PC-9 (cell line): ENCODE measurements at regions not wholly inside any gene's neighbourhood (a gene's known extent, or its start where the extent isn't known, plus 50 kb on each side); places are given as distances from the start of the nearest gene placed in this dataset.

Source experiments
- BruUV-seq: library from RNA; stranded (reverse); fragments of 400-500 nt; replicated peaks from 2 replicates; lab custom pipeline; 2021; lab: Mats Ljungman, UMichigan
- CTCF ChIA-PET: fragments of 300-600 bp; sonication (Branson Sonifier 250); formaldehyde crosslinking; loops from one replicate; lab custom pipeline; 2022; ENCODE audit warnings: antibody characterized with exemption; lab: Charles Lee
- POLR2A ChIA-PET: fragments of 300-600 bp; sonication (Branson Sonifier 250); formaldehyde crosslinking; loops from one replicate; lab custom pipeline; 2022; ENCODE audit warnings: antibody characterized with exemption; ENCODE audit not compliant: unreplicated experiment; lab: Charles Lee
- DNase-seq, 2 experiments: peaks; one replicate each; pipeline versions ENCODE4 v3.0.0 to v3.0.0-alpha.2; 2015 to 2022; ENCODE audit warnings: mixed read lengths in 1 of 2
- H2AFZ ChIP-seq: fragments of 200-600 bp; sonication (generic); 2 replicates; pipeline ENCODE4 v1.8.1; 2017; ENCODE audit warnings: antibody characterized with exemption
- H3F3A ChIP-seq: fragments of 200-600 bp; sonication (generic); 2 replicates; pipeline ENCODE4 v1.8.1; 2017; ENCODE audit warnings: antibody characterized with exemption, mild to moderate bottlenecking, low read depth; ENCODE audit not compliant: insufficient read depth
- H3K27ac ChIP-seq: fragments of 200-600 bp; sonication (generic); 2 replicates; pipeline ENCODE4 v1.6.1; 2016; ENCODE audit warnings: mixed run types
- H3K27me3 ChIP-seq: fragments of 200-600 bp; sonication (generic); 2 replicates; pipeline ENCODE4 v1.6.1; 2016; ENCODE audit warnings: low read depth, mixed run types; ENCODE audit not compliant: insufficient read depth
- H3K36me3 ChIP-seq: fragments of 200-600 bp; sonication (generic); 2 replicates; pipeline ENCODE4 v1.6.1; 2016; ENCODE audit warnings: low read depth, mixed run types
- H3K4me1 ChIP-seq: fragments of 200-600 bp; sonication (generic); replicated peaks from 2 replicates; pipeline ENCODE4 v1.6.1; 2016; ENCODE audit warnings: mixed run types; ENCODE audit not compliant: insufficient read depth
- H3K4me2 ChIP-seq: fragments of 200-600 bp; sonication (generic); 2 replicates; pipeline ENCODE4 v1.6.1; 2017; ENCODE audit warnings: mixed run types
- H3K4me3 ChIP-seq: fragments of 200-600 bp; sonication (generic); 2 replicates; pipeline ENCODE4 v1.6.1; 2016; ENCODE audit warnings: mixed run types
- H3K79me2 ChIP-seq: fragments of 200-600 bp; sonication (generic); 2 replicates; pipeline ENCODE4 v1.6.1; 2017; ENCODE audit warnings: low read depth, mixed run types
- H3K9me2 ChIP-seq: fragments of 200-600 bp; sonication (generic); 2 replicates; pipeline ENCODE4 v1.8.1; 2017; ENCODE audit warnings: mild to moderate bottlenecking; ENCODE audit not compliant: insufficient read depth
- H3K9me3 ChIP-seq: fragments of 200-600 bp; sonication (generic); 2 replicates; pipeline ENCODE4 v1.8.1; 2016; ENCODE audit warnings: low read depth; ENCODE audit not compliant: insufficient read depth
- H4K20me1 ChIP-seq: fragments of 200-600 bp; sonication (generic); 2 replicates; pipeline ENCODE4 v1.8.1; 2017; ENCODE audit not compliant: insufficient read depth
- CTCF ChIP-seq: fragments of 200-600 bp; sonication (generic); conservative IDR thresholded peaks from 2 replicates; pipeline ENCODE4 v1.6.1; 2017; ENCODE audit warnings: mixed run types, antibody characterized with exemption, mild to moderate bottlenecking, moderate library complexity
- EZH2 ChIP-seq: fragments of 200-600 bp; sonication (generic); IDR thresholded peaks from 2 replicates; pipeline ENCODE4 v1.8.0; 2017; ENCODE audit warnings: antibody characterized with exemption, low read depth
- intact Hi-C: fragments of 100-400 bp; cut with micrococcal nuclease; formaldehyde crosslinking; loops from one replicate; pipeline ENCODE4 v1.10.0; 2022; ENCODE audit not compliant: unreplicated experiment

- CTCF ChIA-PET = no interaction called here
- Histone ChIP-seq H3K36me3 (no peaks in the 10 kb centered on the region), H3K4me2 (no peak overlapping the region), H3K27ac (no peak overlapping the region), H2AFZ (no peak overlapping the region), H3K27me3 (0 out of 2 replicates have a peak, but pooled peaks cover 6% of the 10 kb centered on the region), H3F3A (no peaks in the 10 kb centered on the region), H3K9me2 (no peaks in the 10 kb centered on the region), H4K20me1 (no peaks in the 10 kb centered on the region), H3K9me3 (no peaks in the 10 kb centered on the region), H3K4me1 (no peaks in the 10 kb centered on the region), H3K4me3 (no peak overlapping the region), H3K79me2 (no peaks in the 10 kb centered on the region)
- POLR2A ChIA-PET = no interaction called here
- no peak for DNase-seq
- intact Hi-C loops = no loop called here
- no TSS peak for BruUV-seq
- TF ChIP-seq CTCF (no peak), EZH2 (no peak)
Observed at GRCh38 chr10:2011106-2011716, 273.9 kb upstream of the ADARB2 start.

DNA sequence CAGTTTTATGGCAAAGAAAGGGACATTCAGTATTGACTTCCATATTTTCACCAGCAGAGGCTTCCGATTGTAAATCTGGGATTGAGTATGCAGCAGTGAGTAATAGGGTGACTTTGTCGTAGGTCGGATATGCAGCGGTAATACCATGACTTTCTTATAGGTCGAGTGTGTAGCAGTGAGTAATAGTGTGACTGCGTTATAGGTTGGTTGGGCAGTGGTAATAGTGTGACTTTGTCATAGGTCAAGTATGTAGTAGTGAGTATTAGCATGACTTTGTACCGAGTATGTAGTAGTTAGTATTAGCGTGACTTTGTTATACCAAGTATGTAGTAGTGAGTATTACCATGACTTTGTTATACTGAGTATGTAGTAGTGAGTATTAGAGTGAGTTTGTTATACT, 268.2 kb upstream of the ADARB2 start:
- no peak overlapping the region for H3K4me2 ChIP-seq
- H3K4me3 ChIP-seq = no peak overlapping the region
- H4K20me1 ChIP-seq = no peaks in the 10 kb centered on the region
- H3K9me2 ChIP-seq = no peaks in the 10 kb centered on the region
- H3K9me3 ChIP-seq = no peaks in the 10 kb centered on the region
- no peaks in the 10 kb centered on the region for H3K79me2 ChIP-seq
- no peaks in the 10 kb centered on the region for H3F3A ChIP-seq
- no peaks in the 10 kb centered on the region for H3K36me3 ChIP-seq
- H3K27ac ChIP-seq = no peak overlapping the region
- no peaks in the 10 kb centered on the region for H3K27me3 ChIP-seq
- CTCF ChIA-PET = no interaction called here
- no peak for DNase-seq
- intact Hi-C loops = no loop called here
- POLR2A ChIA-PET = no interaction called here
- no peaks in the 10 kb centered on the region for H3K4me1 ChIP-seq
- H2AFZ ChIP-seq = no peak overlapping the region
- BruUV-seq = no TSS peak
- TF ChIP-seq EZH2 (no peak), CTCF (no peak)

DNA sequence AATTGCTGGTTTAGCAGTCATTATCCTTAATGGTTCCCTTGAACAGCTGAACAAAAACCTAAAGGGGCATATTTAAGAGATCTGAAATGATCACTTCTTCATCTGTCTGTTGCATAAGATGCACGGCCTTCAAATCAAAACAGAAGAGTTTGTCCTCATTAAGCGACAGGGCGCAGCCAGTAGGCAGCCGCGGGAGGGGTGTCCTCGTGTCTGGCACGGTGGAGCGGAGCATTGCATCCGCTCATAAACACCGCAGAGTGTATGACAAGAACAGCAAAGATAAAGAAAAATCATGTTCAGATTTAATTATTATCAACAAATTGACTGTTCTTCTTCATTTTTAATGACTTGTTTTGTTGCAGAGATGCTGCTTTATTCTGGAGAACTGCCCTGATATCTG, 255.6 kb upstream of the ADARB2 start:
- Histone ChIP-seq H3K27me3 (no peaks in the 10 kb centered on the region), H3K4me2 (no peak overlapping the region)
- BruUV-seq = no TSS peak

More for the DNA sequence above, 255.6 kb upstream of the ADARB2 start:
- no peak overlapping the region for H2AFZ ChIP-seq
- ChIA-PET CTCF (no interaction called here), POLR2A (no interaction called here)
- no peaks in the 10 kb centered on the region for H4K20me1 ChIP-seq
- H3K79me2 ChIP-seq = no peaks in the 10 kb centered on the region
- DNase-seq = no peak
- TF ChIP-seq CTCF (no peak), EZH2 (no peak)
- intact Hi-C loops = no loop called here
- H3K4me3 ChIP-seq = no peak overlapping the region
- no peak overlapping the region for H3K27ac ChIP-seq
- H3F3A ChIP-seq = no peaks in the 10 kb centered on the region
- no peaks in the 10 kb centered on the region for H3K9me3 ChIP-seq
- no peaks in the 10 kb centered on the region for H3K9me2 ChIP-seq
- no peaks in the 10 kb centered on the region for H3K36me3 ChIP-seq
- H3K4me1 ChIP-seq = no peaks in the 10 kb centered on the region
